ENCODE measurements at regions not wholly inside any gene's neighbourhood (a gene's known extent, or its start where the extent isn't known, plus 50 kb on each side); places are given as distances from the start of the nearest gene placed in this dataset.

DNA sequence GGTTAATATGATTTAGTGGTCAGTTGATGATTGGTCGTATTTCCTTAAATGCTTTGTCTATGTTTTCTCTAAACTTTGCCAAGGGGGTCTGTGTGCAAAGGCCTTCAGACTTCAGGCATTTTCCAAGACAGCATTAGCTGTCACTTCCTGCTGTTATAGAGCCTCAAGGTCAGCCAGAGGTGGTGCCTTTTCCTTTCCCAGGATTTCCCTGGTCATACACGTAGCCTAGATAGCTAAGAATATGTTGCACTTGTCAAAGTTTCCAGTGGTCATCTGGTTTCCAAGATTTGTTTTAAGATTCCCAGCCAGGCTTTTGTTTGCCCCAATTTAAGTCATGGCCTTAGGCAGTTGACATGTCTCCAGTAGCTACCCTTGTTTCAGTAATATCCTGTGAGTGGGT, 133.2 kb upstream of the IGFBP3 start:
- TF ChIP-seq CTCF (IDR thresholded peaks at IDR 0.05) (no peak), POLR2A (IDR thresholded peaks at IDR 0.05) (no peak)

Data from heart left ventricle (tissue), 13 donors.